GM18519 (cell line): ENCODE measurements at regions not wholly inside any gene's neighbourhood (a gene's known extent, or its start where the extent isn't known, plus 50 kb on each side); places are given as distances from the start of the nearest gene placed in this dataset.
A peak's percentile ranks its signal among the peaks of the same experiment; 100 is the strongest.

Source experiments
- ATAC-seq: cut with Tn5 transposase; IDR thresholded peaks from one replicate; pipeline ENCODE4 v1.9.1; 2021; ENCODE audit warnings: mild to moderate bottlenecking, moderate library complexity; ENCODE audit not compliant: unreplicated experiment, low FRiP score

- ATAC-seq: no peak
Observed at GRCh38 chr2:18959952-18960717, 370.8 kb upstream of the NT5C1B start.

GRCh38 chr2:18959200-18959599, 369.8 kb upstream of the NT5C1B start:
- ATAC-seq: no peak

GRCh38 chr2:18957909-18958308, 368.5 kb upstream of the NT5C1B start:
- ATAC-seq: no peak

- no peak for ATAC-seq
Observed at GRCh38 chr2:18950361-18950851, 361.0 kb upstream of the NT5C1B start.

GRCh38 chr2:18949871-18950270, 360.5 kb upstream of the NT5C1B start:
- ATAC-seq: no peak

- peak; percentile 92 for ATAC-seq
Observed at GRCh38 chr2:18940184-18940583, 350.8 kb upstream of the NT5C1B start.

- peak; percentile 28 for ATAC-seq
Observed at GRCh38 chr2:18939740-18940139, 350.4 kb upstream of the NT5C1B start.

- ATAC-seq: no peak
Observed at GRCh38 chr2:18934886-18935285, 345.5 kb upstream of the NT5C1B start.

- ATAC-seq: no peak
Observed at GRCh38 chr2:18932853-18933252, 343.5 kb upstream of the NT5C1B start.

- ATAC-seq: no peak
Observed at GRCh38 chr2:18930971-18931370, 341.6 kb upstream of the NT5C1B start.

- no peak for ATAC-seq
Observed at GRCh38 chr2:18927525-18928232, 338.3 kb upstream of the NT5C1B start.

- no peak for ATAC-seq
Observed at GRCh38 chr2:18926631-18927524, 337.5 kb upstream of the NT5C1B start.

GRCh38 chr2:18925296-18925695, 335.9 kb upstream of the NT5C1B start:
- no peak for ATAC-seq

- ATAC-seq: no peak
Observed at GRCh38 chr2:18924886-18925285, 335.5 kb upstream of the NT5C1B start.

- no peak for ATAC-seq
Observed at GRCh38 chr2:18924386-18924785, 335.0 kb upstream of the NT5C1B start.

- ATAC-seq: no peak
Observed at GRCh38 chr2:18922276-18922675, 332.9 kb upstream of the NT5C1B start.

- no peak for ATAC-seq
Observed at GRCh38 chr2:18918280-18918679, 328.9 kb upstream of the NT5C1B start.

GRCh38 chr2:18915227-18915626, 325.9 kb upstream of the NT5C1B start:
- no peak for ATAC-seq

- ATAC-seq: no peak
Observed at GRCh38 chr2:18913512-18913911, 324.1 kb upstream of the NT5C1B start.

GRCh38 chr2:18912225-18912888, 323.0 kb upstream of the NT5C1B start:
- no peak for ATAC-seq
